PC-9 (cell line): ENCODE measurements at regions not wholly inside any gene's neighbourhood (a gene's known extent, or its start where the extent isn't known, plus 50 kb on each side); places are given as distances from the start of the nearest gene placed in this dataset.

Source experiments
- EZH2 ChIP-seq: fragments of 200-600 bp; sonication (generic); IDR thresholded peaks from 2 replicates; pipeline ENCODE4 v1.8.0; 2017; ENCODE audit warnings: antibody characterized with exemption, low read depth
- TF ChIP-seq, protein P1 (sequence below): fragments of 200-600 bp; sonication (generic); conservative IDR thresholded peaks from 2 replicates; pipeline ENCODE4 v1.6.1; 2017; ENCODE audit warnings: mixed run types, antibody characterized with exemption, mild to moderate bottlenecking, moderate library complexity

- TF ChIP-seq, protein P1, sequence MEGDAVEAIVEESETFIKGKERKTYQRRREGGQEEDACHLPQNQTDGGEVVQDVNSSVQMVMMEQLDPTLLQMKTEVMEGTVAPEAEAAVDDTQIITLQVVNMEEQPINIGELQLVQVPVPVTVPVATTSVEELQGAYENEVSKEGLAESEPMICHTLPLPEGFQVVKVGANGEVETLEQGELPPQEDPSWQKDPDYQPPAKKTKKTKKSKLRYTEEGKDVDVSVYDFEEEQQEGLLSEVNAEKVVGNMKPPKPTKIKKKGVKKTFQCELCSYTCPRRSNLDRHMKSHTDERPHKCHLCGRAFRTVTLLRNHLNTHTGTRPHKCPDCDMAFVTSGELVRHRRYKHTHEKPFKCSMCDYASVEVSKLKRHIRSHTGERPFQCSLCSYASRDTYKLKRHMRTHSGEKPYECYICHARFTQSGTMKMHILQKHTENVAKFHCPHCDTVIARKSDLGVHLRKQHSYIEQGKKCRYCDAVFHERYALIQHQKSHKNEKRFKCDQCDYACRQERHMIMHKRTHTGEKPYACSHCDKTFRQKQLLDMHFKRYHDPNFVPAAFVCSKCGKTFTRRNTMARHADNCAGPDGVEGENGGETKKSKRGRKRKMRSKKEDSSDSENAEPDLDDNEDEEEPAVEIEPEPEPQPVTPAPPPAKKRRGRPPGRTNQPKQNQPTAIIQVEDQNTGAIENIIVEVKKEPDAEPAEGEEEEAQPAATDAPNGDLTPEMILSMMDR: no peak
- no peak for TF ChIP-seq EZH2
Observed at GRCh38 chr13:40386586-40386985, 279.9 kb downstream of the FOXO1 start.
